ENCODE measurements at regions not wholly inside any gene's neighbourhood (a gene's known extent, or its start where the extent isn't known, plus 50 kb on each side); places are given as distances from the start of the nearest gene placed in this dataset.

DNA sequence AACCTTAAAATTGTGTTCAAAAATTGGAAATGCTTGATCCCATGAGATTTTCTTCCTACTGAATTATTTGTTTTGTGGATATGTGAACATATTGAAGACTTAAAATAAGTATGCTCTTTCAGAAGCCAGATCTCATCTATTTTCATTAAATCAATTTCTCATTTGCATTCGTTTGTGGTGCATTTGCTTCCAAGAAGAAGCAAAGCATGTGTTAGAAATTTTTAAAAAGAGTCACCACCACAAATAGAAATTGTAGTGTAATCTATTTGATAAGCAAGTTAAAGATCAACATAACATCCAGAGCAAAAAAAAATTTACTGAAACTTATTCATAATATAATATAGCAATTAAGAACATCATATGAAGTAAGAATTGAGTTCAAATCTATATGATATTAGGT is 300.9 kb upstream of the SYT4 start:
- TF ChIP-seq, protein P1, sequence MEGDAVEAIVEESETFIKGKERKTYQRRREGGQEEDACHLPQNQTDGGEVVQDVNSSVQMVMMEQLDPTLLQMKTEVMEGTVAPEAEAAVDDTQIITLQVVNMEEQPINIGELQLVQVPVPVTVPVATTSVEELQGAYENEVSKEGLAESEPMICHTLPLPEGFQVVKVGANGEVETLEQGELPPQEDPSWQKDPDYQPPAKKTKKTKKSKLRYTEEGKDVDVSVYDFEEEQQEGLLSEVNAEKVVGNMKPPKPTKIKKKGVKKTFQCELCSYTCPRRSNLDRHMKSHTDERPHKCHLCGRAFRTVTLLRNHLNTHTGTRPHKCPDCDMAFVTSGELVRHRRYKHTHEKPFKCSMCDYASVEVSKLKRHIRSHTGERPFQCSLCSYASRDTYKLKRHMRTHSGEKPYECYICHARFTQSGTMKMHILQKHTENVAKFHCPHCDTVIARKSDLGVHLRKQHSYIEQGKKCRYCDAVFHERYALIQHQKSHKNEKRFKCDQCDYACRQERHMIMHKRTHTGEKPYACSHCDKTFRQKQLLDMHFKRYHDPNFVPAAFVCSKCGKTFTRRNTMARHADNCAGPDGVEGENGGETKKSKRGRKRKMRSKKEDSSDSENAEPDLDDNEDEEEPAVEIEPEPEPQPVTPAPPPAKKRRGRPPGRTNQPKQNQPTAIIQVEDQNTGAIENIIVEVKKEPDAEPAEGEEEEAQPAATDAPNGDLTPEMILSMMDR (IDR thresholded peaks at IDR 0.05; ENCODE audit: extremely low read depth, missing control alignments): no peak
- DNase-seq (ENCODE audit: low spot score): no peak

DNA sequence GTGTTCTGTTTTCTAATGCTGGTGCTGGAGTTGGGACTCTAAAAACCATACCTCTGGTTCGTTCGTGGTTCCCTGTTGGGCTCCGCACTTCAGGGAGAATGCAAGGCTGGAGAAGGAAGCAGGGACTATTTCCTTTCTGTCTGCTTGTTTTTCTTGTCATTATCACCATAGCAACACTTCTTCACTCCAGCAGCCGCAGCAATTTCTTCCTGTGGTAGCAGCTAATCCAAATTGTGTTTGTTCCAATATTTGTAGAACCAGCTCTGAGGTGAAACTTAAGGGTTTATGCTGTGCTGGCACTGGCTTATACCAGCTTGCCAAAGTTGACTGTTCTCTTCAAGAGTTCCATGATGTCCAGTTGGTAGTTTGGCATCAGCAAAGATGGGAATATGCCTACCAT is 301.4 kb upstream of the SYT4 start:
- TF ChIP-seq, protein P1 (IDR thresholded peaks at IDR 0.05; ENCODE audit: extremely low read depth, missing control alignments): no peak
- no peak for DNase-seq (ENCODE audit: low spot score)

DNA sequence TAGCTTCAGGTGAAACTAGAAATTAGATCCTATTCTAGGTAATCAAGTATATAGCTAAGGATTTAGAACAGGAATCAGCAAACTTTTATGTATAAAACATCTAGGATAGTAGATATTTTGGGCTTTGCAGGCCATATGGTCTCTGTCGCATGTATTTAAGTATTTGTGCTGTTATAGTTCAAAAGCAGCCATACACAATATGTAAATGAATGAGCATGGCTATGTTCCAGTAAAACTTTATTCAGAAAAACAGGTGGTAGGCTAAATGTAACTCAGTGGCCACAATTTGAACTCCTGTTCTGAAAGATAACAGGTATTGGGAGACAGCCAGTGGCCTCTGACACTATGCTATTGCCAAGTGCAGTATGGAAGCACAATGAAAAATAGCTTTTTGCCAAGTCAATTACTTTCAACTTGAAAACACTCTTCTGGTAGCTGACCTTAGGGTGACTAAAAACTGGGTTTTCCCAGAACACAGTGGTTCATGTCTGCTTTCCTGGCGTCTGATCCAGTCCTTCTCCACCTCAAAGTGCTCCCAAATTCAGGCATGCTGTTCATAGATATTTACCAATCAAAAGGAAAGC is 304.7 kb upstream of the SYT4 start:
- TF ChIP-seq, protein P1 (IDR thresholded peaks at IDR 0.05; ENCODE audit: extremely low read depth, missing control alignments): no peak
- no peak for DNase-seq (ENCODE audit: low spot score)

DNA sequence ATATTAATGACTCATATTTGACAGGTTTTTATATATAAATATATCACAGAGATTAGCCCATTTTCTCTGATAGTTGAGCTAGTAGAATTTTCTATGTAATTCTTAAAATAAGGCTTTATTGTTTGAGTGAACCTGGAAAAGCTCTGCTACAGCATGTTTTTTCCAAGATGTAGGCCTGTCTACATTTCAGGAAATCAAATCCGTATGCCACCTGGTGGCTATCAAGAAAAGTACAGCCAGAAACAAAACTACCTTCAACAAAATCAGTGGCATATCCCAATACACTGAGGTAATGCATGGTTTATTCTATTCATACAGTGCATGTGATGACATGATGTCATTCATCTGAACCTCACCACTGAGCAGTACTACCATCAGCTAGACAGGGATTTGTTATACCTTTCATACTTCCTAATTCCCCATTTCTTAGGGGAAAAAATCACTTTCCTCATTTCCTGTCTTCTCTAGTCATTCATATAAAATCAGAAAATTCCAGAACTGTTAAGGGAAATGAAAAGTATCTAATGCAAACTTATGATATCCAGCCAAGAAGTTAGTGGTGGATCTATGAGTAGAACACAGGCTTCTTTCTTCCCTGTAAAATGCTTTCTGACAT is 310.4 kb upstream of the SYT4 start:
- TF ChIP-seq, protein P1 (IDR thresholded peaks at IDR 0.05; ENCODE audit: extremely low read depth, missing control alignments): peak; percentile 4
- peak; percentile 42 for DNase-seq (ENCODE audit: low spot score)

DNA sequence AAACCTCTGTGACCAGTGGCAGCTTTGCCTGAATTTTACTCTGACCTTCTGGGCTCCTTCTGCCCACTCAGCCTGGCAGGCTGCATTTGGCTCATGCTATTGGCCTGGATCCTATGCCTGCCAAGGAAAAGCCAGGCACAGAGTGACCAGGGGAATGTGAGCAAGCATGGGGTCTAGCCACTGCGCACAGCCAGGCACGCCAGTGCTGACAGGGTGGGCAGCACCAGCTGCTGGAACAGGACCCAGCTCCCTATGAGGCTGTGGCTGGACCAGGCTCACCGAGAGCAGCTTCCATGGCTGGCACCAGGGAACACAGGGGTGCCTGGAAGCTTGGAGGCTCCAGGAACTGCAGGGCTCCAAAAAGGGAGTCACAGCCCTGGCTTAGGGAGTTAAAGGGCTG is 311.5 kb upstream of the SYT4 start:
- TF ChIP-seq, protein P1 (IDR thresholded peaks at IDR 0.05; ENCODE audit: extremely low read depth, missing control alignments): no peak
- DNase-seq (ENCODE audit: low spot score): no peak

DNA sequence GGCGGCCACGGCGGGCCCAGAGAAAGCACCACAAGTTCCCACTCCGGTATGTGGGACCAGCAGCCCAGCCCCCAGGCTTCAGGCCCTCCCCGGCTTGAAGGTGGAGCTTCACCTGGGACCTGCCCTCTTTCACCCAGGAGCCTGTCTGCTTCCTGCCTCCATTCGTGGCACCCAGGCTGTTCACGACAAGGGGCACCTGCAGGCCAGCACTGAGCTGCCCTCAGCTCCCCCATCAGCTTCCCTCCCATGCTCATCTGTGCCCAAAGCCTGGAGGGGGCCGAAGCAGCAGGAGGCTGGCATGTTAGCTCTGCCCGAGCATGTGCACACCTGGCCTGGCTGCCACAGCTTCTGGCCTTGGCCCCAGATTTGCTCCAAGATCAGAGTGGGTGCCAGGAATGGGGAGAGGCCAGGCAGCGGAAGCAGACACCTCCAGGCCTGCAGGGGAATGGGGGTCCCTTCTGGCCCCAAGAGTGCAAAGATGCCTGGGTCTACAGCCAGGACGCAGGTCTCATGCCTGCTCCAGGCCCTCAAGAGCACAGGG is 312.4 kb upstream of the SYT4 start:
- DNase-seq (ENCODE audit: low spot score): no peak
- TF ChIP-seq, protein P1 (IDR thresholded peaks at IDR 0.05; ENCODE audit: extremely low read depth, missing control alignments): no peak

DNA sequence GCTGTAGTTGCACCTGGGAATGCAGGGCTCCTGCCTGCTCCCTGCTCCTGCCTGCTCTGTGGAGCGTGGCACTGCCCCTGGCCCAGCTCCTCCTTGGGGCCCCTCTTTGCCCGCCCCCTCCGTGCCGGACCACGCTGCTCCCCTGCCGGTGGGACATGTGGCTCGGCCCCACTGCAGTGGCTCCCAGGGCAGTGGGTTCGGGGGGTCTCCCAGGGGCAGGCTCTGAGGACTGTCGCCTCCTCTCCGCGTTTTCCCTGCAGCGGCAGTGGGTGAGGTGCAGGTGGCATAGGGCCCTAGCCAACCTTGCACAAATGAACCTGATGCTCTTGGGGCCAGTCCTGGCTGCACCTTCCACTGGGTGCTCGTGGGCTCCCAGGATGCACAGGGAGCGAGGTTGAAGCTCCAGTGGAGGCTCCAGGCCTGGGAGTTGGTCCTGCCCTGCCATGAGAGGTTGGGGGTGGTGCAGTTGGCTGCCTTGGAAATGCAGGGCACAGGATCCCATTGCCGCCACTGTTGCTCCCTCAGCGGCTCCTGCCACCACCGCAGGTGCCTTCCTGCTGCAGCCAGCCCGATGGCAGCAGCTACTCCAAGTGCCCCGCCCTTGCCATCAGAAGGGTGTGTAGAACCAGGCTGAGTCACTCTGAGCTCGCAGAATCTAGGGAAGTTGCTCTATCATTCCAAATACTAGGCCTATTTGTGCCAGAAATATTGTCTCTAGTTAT is 313.1 kb upstream of the SYT4 start:
- TF ChIP-seq, protein P1 (IDR thresholded peaks at IDR 0.05; ENCODE audit: extremely low read depth, missing control alignments): no peak
- DNase-seq (ENCODE audit: low spot score): no peak
